K562 (cell line): ENCODE measurements at regions not wholly inside any gene's neighbourhood (a gene's known extent, or its start where the extent isn't known, plus 50 kb on each side); places are given as distances from the start of the nearest gene placed in this dataset.

Experiments used
- ATAC-seq: fragments of 200-7000 bp; cut with Tn5 transposase; 3 replicates; pipeline ENCODE4 v1.9.1; 2020; ENCODE audit warnings: moderate library complexity
- BruUV-seq: library from RNA; stranded (reverse); fragments of 400-500 nt; replicated peaks from 2 replicates; lab custom pipeline; 2021; lab: Mats Ljungman, UMichigan
- CTCF ChIA-PET: fragments of 300-600 bp; formaldehyde crosslinking; extraction: SDS; loops from one replicate; lab custom pipeline; 2021; ENCODE audit warnings: low intra/inter-chr PET ratio; lab: Yijun Ruan, JAX
- POLR2A ChIA-PET: fragments of 300-600, 350-650 bp; sonication (Branson Sonifier 250); formaldehyde crosslinking; extraction: SDS; loops from one replicate; lab custom pipeline; 2021; ENCODE audit warnings: antibody characterized with exemption, inconsistent platforms; lab: Yijun Ruan, JAX
- DNase-seq, 4 experiments: peaks; one replicate each; pipeline versions ENCODE4 v3.0.0 to v3.0.0-alpha.2; 2011 to 2018; ENCODE audit warnings: low spot score in 3 of 4, mixed read lengths in 3 of 4; ENCODE audit errors: extremely low read depth in 1 of 4
- FAIRE-seq: peaks from 2 replicates; lab custom pipeline; 2011; peaks lifted over from hg19 to GRCh38; lab: Jason Lieb, UNC
- H2AFZ ChIP-seq: 2 replicates; pipeline ENCODE4 v1.6.0; 2011; ENCODE audit warnings: low read depth, low read length, control low read depth, inconsistent platforms
- H3K27ac ChIP-seq: fragments of 200-600 bp; 3 replicates; pipeline ENCODE4 v1.8.0; 2011; ENCODE audit warnings: low read depth, mild to moderate bottlenecking, control low read depth, inconsistent platforms, low read length, moderate library complexity, mixed read lengths; ENCODE audit errors: extremely low read depth
- H3K27me3 ChIP-seq, 2 experiments: fragments of 300-600 bp in 1 of 2; 2 replicates in 1 of 2; 3 replicates in 1 of 2; pipeline versions ENCODE4 v1.6.0 to v1.8.0; 2011; ENCODE audit warnings: inconsistent platforms in 2 of 2, low read length in 2 of 2, mild to moderate bottlenecking in 1 of 2, mixed read lengths in 1 of 2, moderate library complexity in 1 of 2; ENCODE audit not compliant: control insufficient read depth in 2 of 2, insufficient read depth in 2 of 2
- H3K36me3 ChIP-seq: fragments of 300-600 bp; 3 replicates; pipeline ENCODE4 v1.8.0; 2011; ENCODE audit warnings: mild to moderate bottlenecking, low read length, inconsistent platforms; ENCODE audit not compliant: control insufficient read depth, insufficient read depth
- H3K4me1 ChIP-seq, 2 experiments: fragments of 200-600 bp in 1 of 2; replicated peaks in 1 of 2; 2 replicates in 1 of 2; 3 replicates in 1 of 2; pipeline versions ENCODE4 v1.5.1 to v1.8.0; 2011; ENCODE audit warnings: inconsistent platforms in 2 of 2, low read length in 2 of 2, mild to moderate bottlenecking in 1 of 2, mixed read lengths in 1 of 2, moderate library complexity in 1 of 2; ENCODE audit not compliant: control insufficient read depth in 2 of 2, insufficient read depth in 2 of 2
- H3K4me2 ChIP-seq: 2 replicates; pipeline ENCODE4 v1.6.1; 2011; ENCODE audit warnings: low read length, control low read depth, inconsistent platforms, mixed read lengths; ENCODE audit not compliant: insufficient read depth
- H3K4me3 ChIP-seq: fragments of 200-600 bp; sonication (generic), shearing (Covaris generic); 2 replicates; pipeline ENCODE4 v1.5.1; 2016; ENCODE audit warnings: control low read depth, inconsistent platforms
- H3K79me2 ChIP-seq: fragments of 200-600 bp; 3 replicates; pipeline ENCODE4 v1.8.0; 2011; ENCODE audit warnings: low read length, inconsistent platforms; ENCODE audit not compliant: control insufficient read depth, insufficient read depth
- H3K9ac ChIP-seq, 2 experiments: 2 replicates each; pipeline versions ENCODE4 v1.6.0 to v1.6.1; 2011; ENCODE audit warnings: low read depth in 2 of 2, low read length in 2 of 2, control low read depth in 1 of 2, inconsistent platforms in 1 of 2, mild to moderate bottlenecking in 1 of 2, mixed read lengths in 1 of 2; ENCODE audit not compliant: insufficient read depth in 1 of 2
- H3K9me1 ChIP-seq: one replicate; pipeline ENCODE4 v1.6.0; 2011; ENCODE audit warnings: inconsistent platforms, mild to moderate bottlenecking, low read length, moderate library complexity; ENCODE audit not compliant: control insufficient read depth, insufficient read depth
- H3K9me3 ChIP-seq: replicated peaks from 2 replicates; pipeline ENCODE4 v1.5.1; 2011; ENCODE audit warnings: low read depth, low read length, inconsistent platforms; ENCODE audit not compliant: control insufficient read depth, insufficient read depth
- H4K20me1 ChIP-seq: replicated peaks from 2 replicates; pipeline ENCODE4 v1.6.1; 2011; ENCODE audit warnings: low read length, inconsistent platforms, mixed read lengths; ENCODE audit not compliant: control insufficient read depth, insufficient read depth
- AFF1 ChIP-seq, 2 experiments: fragments of 450-650 bp; IDR thresholded peaks; 2 replicates each; pipeline ENCODE4 v1.6.1; 2018; ENCODE audit warnings: mild to moderate bottlenecking in 2 of 2, low read depth in 1 of 2; ENCODE audit not compliant: partially characterized antibody in 2 of 2
- BACH1 ChIP-seq: fragments of 200-800 bp; sonication (Bioruptor generic); IDR thresholded peaks from 2 replicates; pipeline ENCODE4 v1.6.1; 2016; ENCODE audit warnings: missing genetic modification characterization, missing compliant biosample characterization
- C11orf30 ChIP-seq: fragments of 450-650 bp; IDR thresholded peaks from 2 replicates; pipeline ENCODE4 v1.6.1; 2016; ENCODE audit warnings: low read depth, mild to moderate bottlenecking
- CTBP1 ChIP-seq: fragments of 450-650 bp; IDR thresholded peaks from 2 replicates; pipeline ENCODE4 v1.6.1; 2016; ENCODE audit warnings: borderline replicate concordance
- EP300 ChIP-seq: IDR thresholded peaks from 2 replicates; pipeline ENCODE4 v1.6.1; 2012; ENCODE audit warnings: low read length, improper control_type of control experiment
- HCFC1 ChIP-seq: IDR thresholded peaks from 2 replicates; pipeline ENCODE4 v1.6.1; 2012; ENCODE audit warnings: low read depth, low read length, improper control_type of control experiment
- LEF1 ChIP-seq: fragments of 450-650 bp; IDR thresholded peaks from 2 replicates; pipeline ENCODE4 v1.6.1; 2016; ENCODE audit warnings: mild to moderate bottlenecking
- MAFF ChIP-seq: IDR thresholded peaks from 2 replicates; pipeline ENCODE4 v1.6.1; 2012; ENCODE audit warnings: low read length, improper control_type of control experiment
- MAFK ChIP-seq: IDR thresholded peaks from 2 replicates; pipeline ENCODE4 v1.6.1; 2011; ENCODE audit warnings: low read length, improper control_type of control experiment
- MBD2 ChIP-seq: sonication (generic); IDR thresholded peaks from 2 replicates; pipeline ENCODE4 v1.6.1; 2016; ENCODE audit warnings: low read depth, borderline replicate concordance
- PBX2 ChIP-seq, 2 experiments: IDR thresholded peaks in 1 of 2; conservative IDR thresholded peaks in 1 of 2; 2 replicates each; pipeline ENCODE4 v1.6.1; 2016; ENCODE audit warnings: low read depth in 2 of 2, mild to moderate bottlenecking in 1 of 2, missing compliant biosample characterization in 1 of 2, missing genetic modification characterization in 1 of 2, moderate library complexity in 1 of 2
- RB1 ChIP-seq: fragments of 450-650 bp; IDR thresholded peaks from 2 replicates; pipeline ENCODE4 v1.6.1; 2017; ENCODE audit warnings: low read depth, mild to moderate bottlenecking
- RBBP5 ChIP-seq: fragments of 200-600 bp; sonication (generic); IDR thresholded peaks from 2 replicates; pipeline ENCODE4 v1.6.1; 2012; ENCODE audit warnings: borderline replicate concordance, mild to moderate bottlenecking, low read length, control low read depth, inconsistent platforms; ENCODE audit not compliant: insufficient read depth, poor library complexity, severe bottlenecking
- ZNF316 ChIP-seq: fragments of 450-650 bp; IDR thresholded peaks from 2 replicates; pipeline ENCODE4 v1.6.1; 2016
- ZNF347 ChIP-seq: fragments of 450-650 bp; formaldehyde crosslinking; IDR thresholded peaks from 2 replicates; pipeline ENCODE4 v1.4.0; 2020; ENCODE audit warnings: low read depth, mild to moderate bottlenecking, moderate library complexity
- WGBS: fragments of 100-300 bp; shearing (Covaris generic); methylation state at CpG from one replicate; pipeline ENCODE4 v1.1.6; 2016; ENCODE audit warnings: low coverage, mixed read lengths; ENCODE audit not compliant: insufficient coverage; ENCODE audit errors: missing lambda C conversion rate; 5-methylcytosine and 5-hydroxymethylcytosine counted together
- in situ Hi-C: fragments of 300-500 bp; cut with MboI; formaldehyde crosslinking; loops from 4 replicates; pipeline ENCODE4 v1.15.0; 2018; ENCODE audit warnings: inconsistent platforms, mixed read lengths
- intact Hi-C: fragments of 100-400 bp; cut with micrococcal nuclease; formaldehyde crosslinking; loops from 2 replicates; pipeline ENCODE4 v1.14.2; 2022

GRCh38 chr3:194233150-194233549 lies 97.2 kb downstream of the HES1 start (continued):
- TF ChIP-seq MAFK (peak; percentile 79; the same call in 1 of the 2 replicates), ZNF316 (peak; percentile 93), RB1 (no peak), C11orf30 (peak; percentile 90), BACH1 (tag) (peak; percentile 78; the same call in 1 of the 2 replicates), ZNF347 (CRISPR knock-in tag) (no peak), MBD2 (no peak), MAFF (peak; percentile 87)

GRCh38 chr3:194235160-194235559 lies 99.2 kb downstream of the HES1 start:
- CTCF ChIA-PET = no interaction called here
- FAIRE-seq (peak; percentile 71), ATAC-seq (peak; percentile 57), DNase-seq (peak in 2 of 4 experiments; percentile 44 to 62)
- H3K36me3 ChIP-seq = no peaks in the 10 kb centered on the region
- intact Hi-C loops (no loop called here), in situ Hi-C loops (no loop called here)
- no peaks in the 10 kb centered on the region for H3K27me3 ChIP-seq
- 38% methylated on average over 2 of the region's 2 CpGs for WGBS
- no peak overlapping the region for H3K4me3 ChIP-seq
- peaks cover 7 to 29% of the 10 kb centered on the region in 2 experiments for H3K4me1 ChIP-seq
- no TSS peak for BruUV-seq
- H3K9ac ChIP-seq = peak overlapping the region in 1 of 2 experiments; percentile 6; a peak in 1 of 4 replicates
- no peaks in the 10 kb centered on the region for H3K79me2 ChIP-seq
- POLR2A ChIA-PET = interaction anchor here (1.1 kb wide), 1 partner anchor 12 kb away, joined by 4 read pairs; no protein-coding TSS in a partner anchor
- peak overlapping the region; percentile 26 for H3K4me2 ChIP-seq
- peak overlapping the region; percentile 77 for H2AFZ ChIP-seq
- peak overlapping the region; percentile 40; the same call in 1 of the 3 replicates for H3K27ac ChIP-seq
- H4K20me1 ChIP-seq = no peaks in the 10 kb centered on the region
- peaks cover 9% of the 10 kb centered on the region; the same call in 1 of the 2 replicates for H3K9me3 ChIP-seq
- no peaks in the 10 kb centered on the region for H3K9me1 ChIP-seq
- TF ChIP-seq EP300 (peak; percentile 14; the same call in 1 of the 2 replicates), HCFC1 (no peak), PBX2 (CRISPR knock-in tag; IDR thresholded peaks at IDR 0.05; ENCODE audit: low read depth) (no peak), PBX2 (tag; conservative IDR thresholded peaks at IDR 0.05; ENCODE audit: low read depth) (peak; percentile 48; the same call in 1 of the 2 replicates), RBBP5 (no peak), LEF1 (peak; percentile 60; the same call in 1 of the 2 replicates), CTBP1 (peak; percentile 26; the same call in 1 of the 2 replicates), AFF1 (IDR thresholded peaks at IDR 0.05; ENCODE audit: low read depth in 1 of 2, partially characterized antibody in 2 of 2) (no peak)
